Vagina (tissue), 2 donors: ENCODE measurements at regions not wholly inside any gene's neighbourhood (a gene's known extent, or its start where the extent isn't known, plus 50 kb on each side); places are given as distances from the start of the nearest gene placed in this dataset.
"Not testable (repeated sequence)": the region's sequence is repeated elsewhere in the genome, so short reads cannot be mapped to it uniquely, and the experiment has no call there.

ENCODE experiments used
- DNase-seq, 2 donors: peaks; one replicate each; pipeline ENCODE4 v3.0.0-alpha.2; 2017; ENCODE audit errors: extremely low spot score in 2 of 2
- H3K27ac ChIP-seq: fragments of 200-600 bp; sonication (generic); one replicate; pipeline ENCODE4 v1.5.1; 2019
- H3K27me3 ChIP-seq: fragments of 200-600 bp; sonication (generic); one replicate; pipeline ENCODE4 v1.5.1; 2019
- H3K36me3 ChIP-seq, 2 donors: fragments of 200-600 bp; sonication (generic); one replicate each; pipeline ENCODE4 v1.5.1; 2017 to 2019
- H3K4me1 ChIP-seq: fragments of 200-600 bp; sonication (generic); one replicate; pipeline ENCODE4 v1.5.1; 2019
- H3K4me3 ChIP-seq, 2 donors: fragments of 200-600 bp; sonication (generic); 1 replicate in 1 of 2; 2 replicates in 1 of 2; pipeline ENCODE4 v1.5.1; 2016 to 2019
- H3K9me3 ChIP-seq: fragments of 200-600 bp; sonication (generic); one replicate; pipeline ENCODE4 v1.5.1; 2019
- POLR2A ChIP-seq, 2 donors: fragments of 450-650 bp; IDR thresholded peaks; one replicate each; pipeline ENCODE4 v1.6.1; 2017; ENCODE audit warnings: antibody characterized with exemption in 2 of 2, mild to moderate bottlenecking in 2 of 2, moderate library complexity in 2 of 2
- POLR2AphosphoS5 ChIP-seq, 2 donors: sonication (generic); formaldehyde crosslinking; IDR thresholded peaks; one replicate each; pipeline ENCODE4 v1.9.0; 2017; ENCODE audit warnings: antibody characterized with exemption in 2 of 2, mild to moderate bottlenecking in 2 of 2, low read depth in 1 of 2; ENCODE audit not compliant: insufficient read depth in 1 of 2
- intact Hi-C: fragments of 100-400 bp; cut with DNase I; formaldehyde crosslinking; loops from one replicate; pipeline ENCODE4 v1.15.1; 2023
- TF ChIP-seq, protein P1 (sequence below), 3 experiments: fragments of 450-650 bp in 2 of 3; fragments of 200-600 bp in 1 of 3; sonication (generic) in 1 of 3; IDR thresholded peaks; one replicate each; pipeline ENCODE4 v1.5.1; 2017 to 2019; ENCODE audit warnings: antibody characterized with exemption in 3 of 3, mild to moderate bottlenecking in 2 of 3, moderate library complexity in 2 of 3

DNA sequence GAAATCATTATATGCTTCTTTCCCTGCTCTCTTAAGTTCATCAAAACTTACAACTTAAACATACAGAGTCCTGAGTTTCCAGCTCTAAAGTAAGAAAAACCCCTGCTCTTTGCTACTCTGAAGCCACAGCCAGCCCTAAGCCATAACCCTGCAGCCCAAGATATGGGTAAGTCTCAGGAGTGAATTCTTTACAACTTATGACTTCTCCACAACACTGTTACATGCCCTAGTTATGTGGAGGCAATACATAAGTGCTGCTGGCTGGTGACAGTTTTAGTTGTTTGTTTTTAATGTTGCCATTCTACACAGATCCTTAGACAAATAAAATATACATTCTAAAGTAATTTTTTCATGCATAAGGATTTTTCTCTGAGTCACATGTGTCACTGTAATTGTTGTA lies 100.2 kb downstream of the FBXO8 start:
- Histone ChIP-seq H3K27ac (no peak overlapping the region), H3K4me3 (no peak overlapping the region), H3K27me3 (no peaks in the 10 kb centered on the region), H3K9me3 (no peaks in the 10 kb centered on the region), H3K36me3 (no peaks in the 10 kb centered on the region), H3K4me1 (no peaks in the 10 kb centered on the region)
- no peak for DNase-seq
- intact Hi-C loops: no loop called here
- TF ChIP-seq, protein P1, sequence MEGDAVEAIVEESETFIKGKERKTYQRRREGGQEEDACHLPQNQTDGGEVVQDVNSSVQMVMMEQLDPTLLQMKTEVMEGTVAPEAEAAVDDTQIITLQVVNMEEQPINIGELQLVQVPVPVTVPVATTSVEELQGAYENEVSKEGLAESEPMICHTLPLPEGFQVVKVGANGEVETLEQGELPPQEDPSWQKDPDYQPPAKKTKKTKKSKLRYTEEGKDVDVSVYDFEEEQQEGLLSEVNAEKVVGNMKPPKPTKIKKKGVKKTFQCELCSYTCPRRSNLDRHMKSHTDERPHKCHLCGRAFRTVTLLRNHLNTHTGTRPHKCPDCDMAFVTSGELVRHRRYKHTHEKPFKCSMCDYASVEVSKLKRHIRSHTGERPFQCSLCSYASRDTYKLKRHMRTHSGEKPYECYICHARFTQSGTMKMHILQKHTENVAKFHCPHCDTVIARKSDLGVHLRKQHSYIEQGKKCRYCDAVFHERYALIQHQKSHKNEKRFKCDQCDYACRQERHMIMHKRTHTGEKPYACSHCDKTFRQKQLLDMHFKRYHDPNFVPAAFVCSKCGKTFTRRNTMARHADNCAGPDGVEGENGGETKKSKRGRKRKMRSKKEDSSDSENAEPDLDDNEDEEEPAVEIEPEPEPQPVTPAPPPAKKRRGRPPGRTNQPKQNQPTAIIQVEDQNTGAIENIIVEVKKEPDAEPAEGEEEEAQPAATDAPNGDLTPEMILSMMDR (IDR thresholded peaks at IDR 0.05): no peak
- TF ChIP-seq POLR2A (IDR thresholded peaks at IDR 0.05) (no peak), POLR2AphosphoS5 (IDR thresholded peaks at IDR 0.05; ENCODE audit: insufficient read depth in 1 of 2, low read depth in 1 of 2) (no peak)

DNA sequence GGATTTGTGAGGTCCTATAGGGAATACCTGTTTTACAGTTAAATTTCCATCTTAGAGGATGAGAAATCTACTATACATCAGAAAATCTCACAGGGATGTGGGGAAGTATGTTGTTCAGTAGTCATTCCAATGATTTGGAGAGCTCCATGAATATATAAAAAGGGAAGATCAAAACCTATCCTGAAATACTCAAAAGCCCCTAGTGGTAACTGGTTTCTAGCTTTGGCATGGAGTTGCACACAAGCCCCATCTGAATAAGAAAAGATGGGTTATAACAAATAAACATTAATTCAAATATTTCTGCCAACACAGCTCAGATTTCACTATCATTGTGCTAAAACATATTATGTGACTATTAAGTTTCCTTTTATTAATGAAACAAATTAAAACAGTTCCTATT lies 101.6 kb downstream of the FBXO8 start:
- no peak overlapping the region for H3K4me3 ChIP-seq
- H3K36me3 ChIP-seq: no peaks in the 10 kb centered on the region
- no peaks in the 10 kb centered on the region for H3K27me3 ChIP-seq
- no peak for DNase-seq
- no peak overlapping the region for H3K27ac ChIP-seq
- no peaks in the 10 kb centered on the region for H3K4me1 ChIP-seq
- intact Hi-C loops: no loop called here
- H3K9me3 ChIP-seq: no peaks in the 10 kb centered on the region
- TF ChIP-seq POLR2AphosphoS5 (IDR thresholded peaks at IDR 0.05; ENCODE audit: insufficient read depth in 1 of 2, low read depth in 1 of 2) (no peak), POLR2A (IDR thresholded peaks at IDR 0.05) (no peak)
- TF ChIP-seq, protein P1 (IDR thresholded peaks at IDR 0.05): no peak

DNA sequence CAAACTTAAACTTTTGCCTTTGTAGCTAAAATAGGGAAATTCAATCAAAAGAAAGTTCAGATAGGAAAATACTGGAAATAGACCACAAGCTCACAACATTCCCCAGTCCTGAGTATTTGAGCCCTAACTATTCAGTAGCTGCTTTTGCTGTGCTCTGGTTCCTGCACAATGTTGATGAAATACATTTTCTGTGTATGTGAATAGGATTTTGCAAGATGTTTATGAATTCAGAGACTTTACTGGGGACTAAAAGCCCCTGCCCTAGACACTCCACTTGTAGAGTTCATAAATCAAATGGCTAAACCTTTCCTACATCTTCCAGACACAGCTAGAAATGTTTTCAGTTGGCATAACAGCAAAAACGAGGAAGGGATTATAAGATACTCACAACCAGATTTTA lies 105.9 kb downstream of the FBXO8 start:
- Histone ChIP-seq H3K27me3 (no peaks in the 10 kb centered on the region), H3K27ac (no peak overlapping the region), H3K4me3 (no peak overlapping the region), H3K9me3 (no peaks in the 10 kb centered on the region), H3K36me3 (no peaks in the 10 kb centered on the region), H3K4me1 (no peaks in the 10 kb centered on the region)
- TF ChIP-seq POLR2AphosphoS5 (IDR thresholded peaks at IDR 0.05; ENCODE audit: insufficient read depth in 1 of 2, low read depth in 1 of 2): no peak
- TF ChIP-seq, protein P1 (IDR thresholded peaks at IDR 0.05): no peak
- TF ChIP-seq POLR2A (IDR thresholded peaks at IDR 0.05): no peak
- intact Hi-C loops: no loop called here
- DNase-seq: no peak

DNA sequence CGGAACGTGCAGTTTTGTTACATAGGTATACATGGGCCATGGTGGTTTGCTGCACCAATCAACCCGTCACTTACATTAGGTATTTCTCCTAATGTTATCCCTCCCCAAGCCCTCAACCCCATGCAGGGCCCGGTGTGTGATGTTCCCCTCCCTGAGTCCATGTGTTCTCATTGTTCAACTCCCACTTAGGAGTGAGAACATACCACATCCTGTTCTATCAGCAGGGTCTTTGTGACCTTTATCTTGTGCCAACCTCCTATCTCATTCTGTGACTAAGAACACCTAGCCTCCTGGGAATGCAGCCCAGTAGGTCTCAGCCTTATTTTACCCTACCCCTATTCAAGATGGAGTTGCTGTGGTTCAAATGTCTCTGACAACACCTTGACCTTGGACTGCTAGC lies 107.6 kb downstream of the FBXO8 start:
- H3K27me3 ChIP-seq, H3K4me3 ChIP-seq, H3K36me3 ChIP-seq, DNase-seq, H3K4me1 ChIP-seq, intact Hi-C loops, H3K9me3 ChIP-seq, H3K27ac ChIP-seq: not testable (repeated sequence)

DNA sequence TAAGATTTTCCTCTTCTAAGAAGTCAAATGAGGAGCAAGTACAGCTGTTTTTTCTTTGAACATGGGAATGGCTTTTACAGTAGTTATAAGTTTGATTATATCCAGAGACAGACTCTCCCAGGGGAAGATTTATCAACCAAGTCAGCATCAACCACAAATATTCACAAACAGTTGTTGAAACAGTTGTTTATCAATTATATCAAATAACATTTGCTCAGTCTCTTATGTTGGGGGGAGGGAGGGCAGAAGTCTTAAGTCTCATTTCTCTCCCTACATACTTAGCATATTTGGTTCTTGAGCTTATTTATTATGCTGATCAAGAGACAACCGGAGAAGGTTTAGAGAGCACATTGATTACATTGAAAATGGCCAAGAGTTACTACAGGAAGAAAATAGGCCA lies 110.1 kb downstream of the FBXO8 start:
- Histone ChIP-seq H3K27ac (no peak overlapping the region), H3K27me3 (no peaks in the 10 kb centered on the region), H3K4me3 (no peak overlapping the region), H3K36me3 (no peaks in the 10 kb centered on the region), H3K9me3 (no peaks in the 10 kb centered on the region), H3K4me1 (no peaks in the 10 kb centered on the region)
- DNase-seq: no peak
- TF ChIP-seq, protein P1 (IDR thresholded peaks at IDR 0.05): no peak
- TF ChIP-seq POLR2AphosphoS5 (IDR thresholded peaks at IDR 0.05; ENCODE audit: insufficient read depth in 1 of 2, low read depth in 1 of 2) (no peak), POLR2A (IDR thresholded peaks at IDR 0.05) (no peak)
- intact Hi-C loops: no loop called here

DNA sequence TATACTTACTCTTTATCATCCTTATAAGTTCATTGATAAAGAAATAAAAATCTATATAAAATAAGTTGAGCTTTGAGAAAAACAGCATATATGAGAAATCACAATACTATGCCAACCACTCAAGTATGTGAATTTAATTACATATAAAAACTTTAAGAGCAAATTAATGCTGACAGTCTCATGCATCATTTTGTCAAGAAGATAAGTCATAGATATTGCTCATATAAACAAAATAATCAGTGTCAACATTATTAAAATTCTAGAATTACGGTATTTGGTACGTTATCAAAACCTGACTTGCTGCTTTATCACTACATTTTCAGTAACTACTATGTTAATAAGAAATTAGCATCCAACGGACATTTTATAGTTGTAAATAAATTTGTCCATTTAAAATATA lies 111.2 kb downstream of the FBXO8 start:
- TF ChIP-seq, protein P1 (IDR thresholded peaks at IDR 0.05): no peak
- no peak for TF ChIP-seq POLR2AphosphoS5 (IDR thresholded peaks at IDR 0.05; ENCODE audit: insufficient read depth in 1 of 2, low read depth in 1 of 2)
- no peak overlapping the region for H3K27ac ChIP-seq
- no peaks in the 10 kb centered on the region for H3K9me3 ChIP-seq
- no peaks in the 10 kb centered on the region for H3K4me1 ChIP-seq
- no peaks in the 10 kb centered on the region for H3K27me3 ChIP-seq
- no peaks in the 10 kb centered on the region for H3K36me3 ChIP-seq
- no peak for DNase-seq
- intact Hi-C loops: no loop called here
- no peak overlapping the region for H3K4me3 ChIP-seq
